GM12872 (cell line): ENCODE measurements at regions not wholly inside any gene's neighbourhood (a gene's known extent, or its start where the extent isn't known, plus 50 kb on each side); places are given as distances from the start of the nearest gene placed in this dataset.

Source experiments
- CTCF ChIP-seq: IDR thresholded peaks from 3 replicates; pipeline ENCODE4 v1.5.1; 2011; ENCODE audit warnings: low read depth, mild to moderate bottlenecking, low read length, moderate library complexity; ENCODE audit not compliant: insufficient read depth

DNA sequence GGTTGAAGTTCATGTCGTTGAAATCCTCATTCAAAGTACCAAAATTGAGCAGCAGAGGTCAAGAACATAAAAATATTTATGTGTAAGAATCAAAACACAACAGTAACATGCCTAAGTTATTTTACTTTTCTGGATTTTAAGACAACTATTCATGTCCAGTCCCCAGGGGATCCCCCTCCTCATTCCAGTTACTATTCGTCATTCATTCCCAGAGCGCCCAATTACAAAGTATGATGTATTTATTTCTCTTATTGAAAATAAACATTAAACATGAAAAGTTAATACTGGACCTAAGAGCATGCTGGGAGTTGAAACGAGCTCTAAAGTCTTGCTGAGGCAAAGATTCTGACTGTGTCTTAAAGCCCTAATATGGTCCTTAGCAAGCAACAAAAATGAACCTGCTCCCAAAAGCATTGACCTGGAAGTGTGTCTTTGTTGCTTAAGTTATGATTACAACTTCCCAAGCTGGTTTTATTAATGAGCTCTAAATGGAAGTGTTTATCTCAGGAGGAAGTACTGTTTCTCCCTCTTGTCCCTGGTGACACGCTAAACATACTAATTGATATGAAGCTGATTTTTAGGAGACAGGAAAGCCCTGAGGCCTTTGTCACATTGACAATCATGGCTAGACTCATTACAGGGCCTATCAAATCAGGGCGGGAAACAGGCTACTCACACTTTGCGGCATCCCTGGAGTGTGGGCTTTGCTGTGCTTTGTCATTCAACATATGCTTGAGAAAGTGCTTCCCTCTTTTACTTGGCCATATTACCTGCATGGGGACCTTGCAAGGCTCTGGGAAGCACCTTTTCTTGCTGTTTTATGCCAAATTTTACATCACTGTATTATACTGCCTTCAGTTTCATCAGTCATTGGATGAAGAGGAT is 192.2 kb upstream of the DTNBP1 start:
- no peak for TF ChIP-seq CTCF

GRCh38 chr6:15854378-15854777 is 191.6 kb upstream of the DTNBP1 start:
- no peak for TF ChIP-seq CTCF

GRCh38 chr6:15853259-15853658 is 190.4 kb upstream of the DTNBP1 start:
- no peak for TF ChIP-seq CTCF

GRCh38 chr6:15852289-15852688 is 189.5 kb upstream of the DTNBP1 start:
- no peak for TF ChIP-seq CTCF

GRCh38 chr6:15849395-15849794 is 186.6 kb upstream of the DTNBP1 start:
- TF ChIP-seq CTCF, result no peak

GRCh38 chr6:15845492-15845891 is 182.7 kb upstream of the DTNBP1 start:
- no peak for TF ChIP-seq CTCF

GRCh38 chr6:15843764-15844163 is 180.9 kb upstream of the DTNBP1 start:
- TF ChIP-seq CTCF, result no peak

DNA sequence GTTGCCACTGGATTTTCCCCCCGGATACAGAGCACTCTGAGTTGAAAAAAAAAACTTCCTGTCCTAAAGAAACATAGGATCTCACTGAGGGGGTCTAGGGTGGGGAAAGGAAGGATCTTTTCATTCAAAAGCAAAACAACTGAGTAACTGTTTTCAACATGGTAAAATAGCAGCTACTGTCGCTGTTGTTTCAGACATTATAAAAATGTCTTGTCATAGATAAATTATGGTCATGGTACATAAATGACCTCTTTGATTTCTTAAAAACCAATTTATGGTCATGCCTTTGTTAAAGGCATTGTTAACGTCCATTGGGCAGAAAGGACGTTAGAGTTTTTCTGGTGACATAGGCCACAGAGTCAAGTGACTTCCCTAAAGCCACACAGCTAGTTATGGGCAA is 180.4 kb upstream of the DTNBP1 start:
- no peak for TF ChIP-seq CTCF
